Body of pancreas (tissue), 4 donors: ENCODE measurements at regions not wholly inside any gene's neighbourhood (a gene's known extent, or its start where the extent isn't known, plus 50 kb on each side); places are given as distances from the start of the nearest gene placed in this dataset.

Experiments used
- ATAC-seq: fragments of 150-250 bp; one replicate; pipeline ENCODE4 v1.9.1; 2016
- DNase-seq, 4 donors: peaks; one replicate each; pipeline ENCODE4 v3.0.0-alpha.2; 2019
- H3K27ac ChIP-seq, 4 donors: fragments of 200-600 bp; sonication (generic); 1 replicate in 3 of 4; 2 replicates in 1 of 4; pipeline versions ENCODE4 v1.5.1 to v1.6.1; 2016 to 2019; ENCODE audit warnings: mild to moderate bottlenecking in 1 of 4, mixed read lengths in 1 of 4, moderate library complexity in 1 of 4
- H3K27me3 ChIP-seq, 2 donors: fragments of 200-600 bp; sonication (generic); one replicate each; pipeline ENCODE4 v1.6.0; 2016; ENCODE audit warnings: mild to moderate bottlenecking in 1 of 2
- H3K36me3 ChIP-seq, 2 donors: fragments of 200-600 bp; sonication (generic); replicated peaks in 1 of 2; 2 replicates each; pipeline ENCODE4 v1.5.1; 2016; ENCODE audit warnings: low read depth in 2 of 2; ENCODE audit not compliant: insufficient read depth in 1 of 2
- H3K4me1 ChIP-seq: fragments of 200-600 bp; sonication (generic); one replicate; pipeline ENCODE4 v1.6.0; 2016
- H3K4me3 ChIP-seq, 2 donors: fragments of 200-600 bp; sonication (generic); 1 replicate in 1 of 2; 2 replicates in 1 of 2; pipeline ENCODE4 v1.5.1; 2016 to 2019
- H3K9me3 ChIP-seq, 3 donors: fragments of 200-600 bp; sonication (generic); 1 replicate in 2 of 3; 2 replicates in 1 of 3; pipeline ENCODE4 v1.5.1; 2016
- POLR2A ChIP-seq, 3 donors: fragments of 450-650 bp; IDR thresholded peaks; one replicate each; pipeline ENCODE4 v1.6.1; 2016; ENCODE audit warnings: antibody characterized with exemption in 3 of 3, mild to moderate bottlenecking in 2 of 3
- WGBS, 2 donors: methylation state at CpG; one replicate each; pipeline ENCODE4 v1.1.5; 2017; 5-methylcytosine and 5-hydroxymethylcytosine counted together
- intact Hi-C: fragments of 100-400 bp; cut with DNase I; formaldehyde crosslinking; loops from one replicate; pipeline ENCODE4 v1.15.1; 2023
- TF ChIP-seq, protein P1 (sequence below), 7 experiments: fragments of 450-650 bp in 4 of 7; fragments of 200-600 bp in 3 of 7; sonication (generic) in 3 of 7; IDR thresholded peaks; one replicate each; pipeline ENCODE4 v1.5.1; 2016 to 2019; ENCODE audit warnings: antibody characterized with exemption in 7 of 7

- H3K9me3 ChIP-seq = no peaks in the 10 kb centered on the region
- intact Hi-C loops = no loop called here
- DNase-seq (no peak), ATAC-seq (no peak)
- no peaks in the 10 kb centered on the region for H3K4me1 ChIP-seq
- no peaks in the 10 kb centered on the region for H3K36me3 ChIP-seq
- no peak overlapping the region for H3K27ac ChIP-seq
- TF ChIP-seq, protein P1, sequence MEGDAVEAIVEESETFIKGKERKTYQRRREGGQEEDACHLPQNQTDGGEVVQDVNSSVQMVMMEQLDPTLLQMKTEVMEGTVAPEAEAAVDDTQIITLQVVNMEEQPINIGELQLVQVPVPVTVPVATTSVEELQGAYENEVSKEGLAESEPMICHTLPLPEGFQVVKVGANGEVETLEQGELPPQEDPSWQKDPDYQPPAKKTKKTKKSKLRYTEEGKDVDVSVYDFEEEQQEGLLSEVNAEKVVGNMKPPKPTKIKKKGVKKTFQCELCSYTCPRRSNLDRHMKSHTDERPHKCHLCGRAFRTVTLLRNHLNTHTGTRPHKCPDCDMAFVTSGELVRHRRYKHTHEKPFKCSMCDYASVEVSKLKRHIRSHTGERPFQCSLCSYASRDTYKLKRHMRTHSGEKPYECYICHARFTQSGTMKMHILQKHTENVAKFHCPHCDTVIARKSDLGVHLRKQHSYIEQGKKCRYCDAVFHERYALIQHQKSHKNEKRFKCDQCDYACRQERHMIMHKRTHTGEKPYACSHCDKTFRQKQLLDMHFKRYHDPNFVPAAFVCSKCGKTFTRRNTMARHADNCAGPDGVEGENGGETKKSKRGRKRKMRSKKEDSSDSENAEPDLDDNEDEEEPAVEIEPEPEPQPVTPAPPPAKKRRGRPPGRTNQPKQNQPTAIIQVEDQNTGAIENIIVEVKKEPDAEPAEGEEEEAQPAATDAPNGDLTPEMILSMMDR (IDR thresholded peaks at IDR 0.05) = no peak
- no peak for TF ChIP-seq POLR2A (IDR thresholded peaks at IDR 0.05)
- WGBS, 2 donors = 27 to 43% methylated on average over 3 of the region's 3 CpGs
- no peaks in the 10 kb centered on the region for H3K27me3 ChIP-seq
- no peak overlapping the region for H3K4me3 ChIP-seq
Measured at GRCh38 chrY:15594179-15594578, 1069.8 kb downstream of the NLGN4Y start.

DNA sequence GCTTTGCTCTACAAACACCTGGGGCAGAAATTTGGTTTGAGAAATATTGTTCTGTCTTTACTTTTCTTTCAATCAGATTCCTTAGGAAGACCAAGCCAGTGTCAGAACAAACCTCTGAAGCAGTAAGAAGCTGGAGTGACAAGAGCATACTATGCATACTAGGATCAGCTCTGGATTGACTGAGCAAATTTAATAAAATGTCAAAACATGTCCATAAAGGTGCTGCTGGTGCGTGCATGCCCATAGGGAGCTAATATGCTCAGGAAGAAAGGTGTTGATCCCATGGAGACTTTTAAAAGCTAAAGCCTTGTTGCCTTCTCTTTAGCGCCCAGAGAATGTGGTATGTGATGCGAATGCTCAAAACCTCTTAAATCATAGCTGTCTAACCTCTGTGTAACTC, 1076.2 kb downstream of the NLGN4Y start:
- no peaks in the 10 kb centered on the region for H3K4me1 ChIP-seq
- H3K4me3 ChIP-seq = no peak overlapping the region
- TF ChIP-seq, protein P1 (IDR thresholded peaks at IDR 0.05) = no peak
- TF ChIP-seq POLR2A (IDR thresholded peaks at IDR 0.05) = no peak
- intact Hi-C loops = no loop called here
- no peaks in the 10 kb centered on the region for H3K9me3 ChIP-seq
- no peaks in the 10 kb centered on the region for H3K36me3 ChIP-seq
- no peak overlapping the region for H3K27ac ChIP-seq
- WGBS, 2 donors = 85% methylated on average over 3 of the region's 3 CpGs
- H3K27me3 ChIP-seq = no peaks in the 10 kb centered on the region
- DNase-seq (no peak), ATAC-seq (no peak)

- H3K27me3 ChIP-seq = no peaks in the 10 kb centered on the region
- TF ChIP-seq, protein P1 (IDR thresholded peaks at IDR 0.05) = no peak
- TF ChIP-seq POLR2A (IDR thresholded peaks at IDR 0.05) = no peak
- no peaks in the 10 kb centered on the region for H3K9me3 ChIP-seq
- no peak overlapping the region for H3K27ac ChIP-seq
- intact Hi-C loops = no loop called here
- no peak for DNase-seq
- no peak for ATAC-seq
- no peaks in the 10 kb centered on the region for H3K36me3 ChIP-seq
- no peaks in the 10 kb centered on the region for H3K4me1 ChIP-seq
- no peak overlapping the region for H3K4me3 ChIP-seq
Measured at GRCh38 chrY:15624370-15624769, 1100.0 kb downstream of the NLGN4Y start.

- no peak overlapping the region for H3K27ac ChIP-seq
- DNase-seq = no peak
- H3K4me1 ChIP-seq = no peaks in the 10 kb centered on the region
- ATAC-seq = no peak
- no peaks in the 10 kb centered on the region for H3K9me3 ChIP-seq
- no peak for TF ChIP-seq POLR2A (IDR thresholded peaks at IDR 0.05)
- WGBS, 2 donors = 7 to 9% methylated on average over 2 of the region's 2 CpGs
- intact Hi-C loops = no loop called here
- H3K36me3 ChIP-seq = no peaks in the 10 kb centered on the region
- no peak overlapping the region for H3K4me3 ChIP-seq
- no peaks in the 10 kb centered on the region for H3K27me3 ChIP-seq
Measured at GRCh38 chrY:15624928-15625327, 1100.6 kb downstream of the NLGN4Y start.

DNA sequence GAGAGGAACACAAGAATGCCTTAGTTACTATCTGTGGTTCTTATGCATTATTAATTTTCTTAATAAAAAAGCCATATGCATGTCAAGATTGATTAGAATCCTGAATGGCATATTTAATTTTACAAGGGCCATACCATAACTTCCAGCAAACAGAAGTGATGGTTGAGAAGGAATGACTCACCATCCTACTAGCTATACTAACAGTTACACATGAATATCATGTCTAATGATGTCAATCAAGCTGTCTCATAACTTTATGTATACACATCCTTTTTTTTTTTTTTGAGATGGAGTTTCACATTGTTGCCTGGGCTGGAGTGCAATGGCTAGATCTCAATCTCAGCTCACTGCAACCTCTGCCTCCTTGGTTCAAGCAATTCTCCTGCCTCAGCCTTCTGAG, 1123.9 kb downstream of the NLGN4Y start:
- Histone ChIP-seq H3K36me3 (no peaks in the 10 kb centered on the region), H3K9me3 (no peaks in the 10 kb centered on the region), H3K27ac (no peak overlapping the region), H3K27me3 (no peaks in the 10 kb centered on the region), H3K4me3 (no peak overlapping the region), H3K4me1 (no peaks in the 10 kb centered on the region)
- no peak for TF ChIP-seq POLR2A (IDR thresholded peaks at IDR 0.05)
- TF ChIP-seq, protein P1 (IDR thresholded peaks at IDR 0.05) = no peak
- ATAC-seq = no peak
- DNase-seq = no peak
- intact Hi-C loops = no loop called here
